ENCODE measurements at regions not wholly inside any gene's neighbourhood (a gene's known extent, or its start where the extent isn't known, plus 50 kb on each side); places are given as distances from the start of the nearest gene placed in this dataset.
"Not testable (repeated sequence)": the region's sequence is repeated elsewhere in the genome, so short reads cannot be mapped to it uniquely, and the experiment has no call there.

DNA sequence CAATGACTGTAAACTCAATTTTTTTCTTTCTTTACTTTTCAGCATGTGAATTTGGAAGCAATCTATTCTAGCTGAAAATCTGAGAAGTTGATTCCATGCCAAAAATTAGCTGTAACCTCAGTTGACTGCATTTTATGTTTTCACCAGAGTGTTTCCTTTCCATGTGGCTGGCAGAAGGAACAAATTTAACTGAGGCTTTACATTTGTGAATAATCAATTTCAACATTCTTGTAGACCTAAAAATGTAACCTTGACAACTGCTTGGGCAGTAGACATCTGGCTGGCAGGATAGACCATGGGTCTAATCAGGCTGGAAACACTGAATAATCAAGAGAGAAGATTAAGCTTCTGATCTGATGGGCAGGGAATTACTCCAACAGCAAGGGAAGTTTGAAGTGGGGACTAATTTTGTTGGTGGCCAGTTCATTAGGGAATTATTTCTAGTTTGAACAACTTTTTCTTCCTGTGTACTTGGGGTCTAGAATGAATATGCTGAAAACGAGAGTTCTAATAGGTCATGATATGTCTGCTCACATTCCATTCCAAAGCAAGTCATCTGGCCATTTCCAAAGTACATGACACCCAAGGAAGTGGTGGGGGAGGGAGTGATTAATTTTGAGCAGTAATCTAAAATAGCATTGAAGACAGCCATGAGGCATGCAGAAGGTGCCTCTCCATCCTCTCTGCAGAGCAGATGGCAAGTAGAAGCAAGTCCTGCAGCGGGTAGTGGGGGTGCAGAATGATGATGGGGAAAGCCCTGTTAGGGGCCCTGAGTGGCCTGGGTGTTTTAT, 68.2 kb downstream of the ATP23 start:
- H3K9me3 ChIP-seq (ENCODE audit: control insufficient read depth in 1 of 2, insufficient read depth in 1 of 2, low read length in 2 of 2): no peaks in the 10 kb centered on the region
- H3K4me3 ChIP-seq (ENCODE audit: low read length): no peak overlapping the region
- ChIA-PET CTCF (no interaction called here), POLR2A (no interaction called here)
- intact Hi-C loops (cut with DNase I, micrococcal nuclease): no loop called here
- H3K4me1 ChIP-seq (ENCODE audit: insufficient read depth, low read length): no peaks in the 10 kb centered on the region
- Mint-ChIP-seq H3K4me1 (ENCODE audit: low read depth) (no peaks in the 10 kb centered on the region), H3K27ac (no peak overlapping the region), H3K36me3 (ENCODE audit: low read depth) (no peaks in the 10 kb centered on the region), H3K4me3 (no peak overlapping the region), H3K27me3 (peaks cover 16% of the 10 kb centered on the region), H3K9me3 (peaks cover 2% of the 10 kb centered on the region)
- TF ChIP-seq, protein P1, sequence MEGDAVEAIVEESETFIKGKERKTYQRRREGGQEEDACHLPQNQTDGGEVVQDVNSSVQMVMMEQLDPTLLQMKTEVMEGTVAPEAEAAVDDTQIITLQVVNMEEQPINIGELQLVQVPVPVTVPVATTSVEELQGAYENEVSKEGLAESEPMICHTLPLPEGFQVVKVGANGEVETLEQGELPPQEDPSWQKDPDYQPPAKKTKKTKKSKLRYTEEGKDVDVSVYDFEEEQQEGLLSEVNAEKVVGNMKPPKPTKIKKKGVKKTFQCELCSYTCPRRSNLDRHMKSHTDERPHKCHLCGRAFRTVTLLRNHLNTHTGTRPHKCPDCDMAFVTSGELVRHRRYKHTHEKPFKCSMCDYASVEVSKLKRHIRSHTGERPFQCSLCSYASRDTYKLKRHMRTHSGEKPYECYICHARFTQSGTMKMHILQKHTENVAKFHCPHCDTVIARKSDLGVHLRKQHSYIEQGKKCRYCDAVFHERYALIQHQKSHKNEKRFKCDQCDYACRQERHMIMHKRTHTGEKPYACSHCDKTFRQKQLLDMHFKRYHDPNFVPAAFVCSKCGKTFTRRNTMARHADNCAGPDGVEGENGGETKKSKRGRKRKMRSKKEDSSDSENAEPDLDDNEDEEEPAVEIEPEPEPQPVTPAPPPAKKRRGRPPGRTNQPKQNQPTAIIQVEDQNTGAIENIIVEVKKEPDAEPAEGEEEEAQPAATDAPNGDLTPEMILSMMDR (IDR thresholded peaks at IDR 0.05): no peak
- no peak overlapping the region for H3K27ac ChIP-seq (ENCODE audit: low read depth in 1 of 2, low read length in 2 of 2)
- ATAC-seq (ENCODE audit: poor library complexity): no peak
- no peaks in the 10 kb centered on the region for H3K36me3 ChIP-seq (ENCODE audit: insufficient read depth, low read length)
- peaks cover 0 to 2% of the 10 kb centered on the region in 2 experiments for H3K27me3 ChIP-seq (ENCODE audit: control insufficient read depth in 1 of 2, insufficient read depth in 2 of 2, low read length in 2 of 2)
- no peak for DNase-seq

DNA sequence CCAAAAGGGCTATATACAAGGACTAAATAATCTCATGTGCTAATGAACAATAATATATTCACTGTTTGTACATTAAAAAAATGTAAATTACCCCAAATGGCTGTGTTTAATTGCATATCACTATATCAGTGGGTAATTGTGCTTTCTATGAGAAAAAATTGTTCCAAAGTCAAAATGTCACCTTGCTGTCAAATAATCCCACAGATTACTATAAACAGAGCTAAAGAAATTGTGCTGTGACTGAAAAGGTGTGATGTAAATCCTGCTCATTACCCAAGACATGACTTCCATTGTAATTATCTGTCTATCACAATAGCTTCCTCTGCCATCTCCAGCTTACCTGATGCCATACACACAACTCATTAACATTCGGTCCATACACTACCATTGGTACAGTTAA, 70.3 kb downstream of the ATP23 start:
- ChIA-PET POLR2A (no interaction called here), CTCF (no interaction called here)
- H3K36me3 Mint-ChIP-seq (ENCODE audit: low read depth): no peaks in the 10 kb centered on the region

DNA sequence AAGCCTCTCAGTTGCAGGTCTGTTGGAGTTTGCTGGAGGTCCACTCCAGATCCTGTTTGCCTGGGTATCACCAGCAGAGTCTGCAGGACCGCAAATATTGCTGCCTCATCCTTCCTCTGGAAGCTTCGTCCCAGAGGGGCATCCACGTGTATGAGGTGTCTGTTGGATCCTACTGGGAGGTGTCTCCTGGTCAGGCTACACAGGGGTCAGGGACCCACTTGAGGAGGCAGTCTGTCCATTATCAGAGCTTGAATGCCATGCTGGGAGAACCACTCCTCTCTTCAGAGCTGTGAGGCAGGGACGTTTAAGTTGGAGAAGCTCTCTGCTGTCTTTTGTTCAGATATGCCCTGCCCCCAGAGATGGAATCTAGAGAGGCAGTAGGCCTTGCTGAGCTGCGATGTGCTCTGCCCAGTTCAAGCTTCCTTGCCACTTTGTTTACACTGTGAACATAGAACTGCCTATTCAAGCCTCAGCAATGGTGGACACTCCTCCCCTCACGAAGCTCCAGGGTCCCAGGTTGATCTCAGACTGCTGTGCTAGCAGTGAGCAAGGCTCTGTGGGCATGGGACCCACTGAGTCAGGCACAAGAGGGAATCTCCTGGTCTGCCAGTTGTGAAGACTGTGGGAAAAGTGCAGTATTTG, 81.1 kb downstream of the ATP23 start:
- H3K4me3 Mint-ChIP-seq; H3K9me3 ChIP-seq (ENCODE audit: control insufficient read depth in 1 of 2, insufficient read depth in 1 of 2, low read length in 2 of 2); intact Hi-C loops (cut with DNase I, micrococcal nuclease); CTCF ChIA-PET; POLR2A ChIA-PET; H3K27ac Mint-ChIP-seq; H3K4me3 ChIP-seq (ENCODE audit: low read length); ATAC-seq (ENCODE audit: poor library complexity); H3K4me1 ChIP-seq (ENCODE audit: insufficient read depth, low read length); H3K36me3 ChIP-seq (ENCODE audit: insufficient read depth, low read length); H3K27me3 ChIP-seq (ENCODE audit: control insufficient read depth in 1 of 2, insufficient read depth in 2 of 2, low read length in 2 of 2); H3K4me1 Mint-ChIP-seq (ENCODE audit: low read depth); DNase-seq; H3K36me3 Mint-ChIP-seq (ENCODE audit: low read depth); H3K27ac ChIP-seq (ENCODE audit: low read depth in 1 of 2, low read length in 2 of 2): not testable (repeated sequence)
- H3K9me3 Mint-ChIP-seq: peaks cover 16% of the 10 kb centered on the region
- H3K27me3 Mint-ChIP-seq: peaks cover 37% of the 10 kb centered on the region

More for the DNA sequence above, 70.3 kb downstream of the ATP23 start:
- H3K27ac ChIP-seq (ENCODE audit: low read depth in 1 of 2, low read length in 2 of 2): no peak overlapping the region
- Mint-ChIP-seq H3K9me3 (peaks cover 2% of the 10 kb centered on the region), H3K27ac (no peak overlapping the region), H3K4me3 (no peak overlapping the region), H3K27me3 (peaks cover 8% of the 10 kb centered on the region), H3K4me1 (ENCODE audit: low read depth) (no peaks in the 10 kb centered on the region)
- no peaks in the 10 kb centered on the region for H3K4me1 ChIP-seq (ENCODE audit: insufficient read depth, low read length)
- no peaks in the 10 kb centered on the region for H3K36me3 ChIP-seq (ENCODE audit: insufficient read depth, low read length)
- H3K9me3 ChIP-seq (ENCODE audit: control insufficient read depth in 1 of 2, insufficient read depth in 1 of 2, low read length in 2 of 2): no peaks in the 10 kb centered on the region
- H3K4me3 ChIP-seq (ENCODE audit: low read length): no peak overlapping the region
- intact Hi-C loops (cut with DNase I, micrococcal nuclease): no loop called here
- no peaks in the 10 kb centered on the region for H3K27me3 ChIP-seq (ENCODE audit: control insufficient read depth in 1 of 2, insufficient read depth in 2 of 2, low read length in 2 of 2)
- no peak for DNase-seq
- ATAC-seq (ENCODE audit: poor library complexity): no peak
- TF ChIP-seq, protein P1 (IDR thresholded peaks at IDR 0.05): no peak
